ENCODE measurements at regions not wholly inside any gene's neighbourhood (a gene's known extent, or its start where the extent isn't known, plus 50 kb on each side); places are given as distances from the start of the nearest gene placed in this dataset.

- Histone ChIP-seq H3K27ac (ENCODE audit: control insufficient read depth, insufficient read depth) (no peak overlapping the region), H3K4me1 (ENCODE audit: control insufficient read depth, insufficient read depth, low read length) (peaks cover 3% of the 10 kb centered on the region; the same call in 1 of the 2 replicates), H3K9me3 (replicated peaks; ENCODE audit: control insufficient read depth, insufficient read depth, low read length) (no peaks in the 10 kb centered on the region), H3K9ac (ENCODE audit: control insufficient read depth, insufficient read depth, low read length) (no peak overlapping the region), H3K79me2 (ENCODE audit: control insufficient read depth, insufficient read depth, low read length) (no peaks in the 10 kb centered on the region), H3K4me3 (no peak overlapping the region), H3K4me2 (ENCODE audit: control insufficient read depth, insufficient read depth) (no peak overlapping the region), H4K20me1 (ENCODE audit: control insufficient read depth, insufficient read depth) (no peaks in the 10 kb centered on the region), H2AFZ (ENCODE audit: control insufficient read depth, low read depth, low read length) (no peak overlapping the region), H3K27me3 (replicated peaks in 1 of 2; ENCODE audit: control insufficient read depth in 2 of 2, insufficient read depth in 2 of 2, low read length in 1 of 2) (peaks cover 0 to 3% of the 10 kb centered on the region in 2 experiments; a peak in 1 of 4 replicates), H3K36me3 (ENCODE audit: control insufficient read depth in 2 of 2, insufficient read depth in 2 of 2, low read length in 1 of 2) (no peaks in the 10 kb centered on the region)
- SMC1A ChIA-PET (ENCODE audit: uncharacterized antibody, unreplicated experiment) = no interaction called here
- CTCF ChIA-PET = interaction anchor here (1.7 kb wide), 1 partner anchor 10 kb away, joined by 5 read pairs; no protein-coding TSS in a partner anchor
- no peak for FAIRE-seq
- RAD21 ChIA-PET (ENCODE audit: unreplicated experiment) = no interaction called here
- ATAC-seq = no peak
- WGBS (ENCODE audit: insufficient coverage, insufficient replicate concordance, low lambda C conversion rate, missing lambda C conversion rate) = 31% methylated on average over 1 of the region's 1 CpG
- POLR2A ChIA-PET = no interaction called here
- TF ChIP-seq HSF1 (IDR thresholded peaks at IDR 0.05; ENCODE audit: low read depth, low read length) (no peak), PKNOX1 (IDR thresholded peaks at IDR 0.05) (no peak), CBX5 (IDR thresholded peaks at IDR 0.05; ENCODE audit: low read depth) (no peak), REST (IDR thresholded peaks at IDR 0.05; ENCODE audit: low read depth, low read length) (no peak), RELB (IDR thresholded peaks at IDR 0.05; ENCODE audit: low read depth) (no peak), TCF12 (IDR thresholded peaks at IDR 0.05; ENCODE audit: low read depth, low read length) (no peak), CBFB (IDR thresholded peaks at IDR 0.05; ENCODE audit: low read depth) (no peak), NR2C1 (IDR thresholded peaks at IDR 0.05) (no peak), SMC3 (IDR thresholded peaks at IDR 0.05; ENCODE audit: borderline replicate concordance, low read length) (no peak), SMAD5 (IDR thresholded peaks at IDR 0.05; ENCODE audit: low read depth) (no peak), EP300 (IDR thresholded peaks at IDR 0.05; ENCODE audit: borderline replicate concordance in 1 of 2, control insufficient read depth in 1 of 2, low read depth in 2 of 2, low read length in 2 of 2) (no peak), RFX5 (IDR thresholded peaks at IDR 0.05; ENCODE audit: low read depth, low read length) (no peak), BRCA1 (IDR thresholded peaks at IDR 0.05; ENCODE audit: low read depth, low read length) (no peak), GATAD2B (conservative IDR thresholded peaks at IDR 0.05; ENCODE audit: low read depth) (no peak), IKZF1 (conservative IDR thresholded peaks at IDR 0.05) (no peak), HDAC2 (IDR thresholded peaks at IDR 0.05) (no peak), CHD2 (IDR thresholded peaks at IDR 0.05; ENCODE audit: borderline replicate concordance, low read depth, low read length) (no peak)
- DNase-seq (ENCODE audit: low read depth, low spot score) = no peak
- no TSS peak for BruUV-seq (replicated peaks)
- in situ Hi-C loops (cut with MboI) (no loop called here), intact Hi-C loops (cut with micrococcal nuclease; ENCODE audit: unreplicated experiment) (no loop called here)
Observed at GRCh38 chr4:152110780-152111179, 350.0 kb upstream of the GATB start.

Data from GM12878 (cell line).